Neural cell (in vitro differentiated cells): ENCODE measurements at regions not wholly inside any gene's neighbourhood (a gene's known extent, or its start where the extent isn't known, plus 50 kb on each side); places are given as distances from the start of the nearest gene placed in this dataset.
"Not testable (repeated sequence)": the region's sequence is repeated elsewhere in the genome, so short reads cannot be mapped to it uniquely, and the experiment has no call there.

ENCODE experiments used
- H2AFZ ChIP-seq: fragments of 200-600, 300-800 bp; sonication (generic), shearing (Covaris generic); 2 replicates; pipeline ENCODE4 v1.6.0; 2014; ENCODE audit warnings: low read depth, mild to moderate bottlenecking, antibody characterized with exemption, low read length, moderate library complexity
- H3F3A ChIP-seq: fragments of 200-600 bp; shearing (Covaris generic); 2 replicates; pipeline ENCODE4 v1.6.1; 2016; ENCODE audit warnings: mild to moderate bottlenecking, moderate library complexity, mixed read lengths, antibody characterized with exemption, low read length; ENCODE audit not compliant: insufficient read depth, poor library complexity, severe bottlenecking
- H3K27ac ChIP-seq: fragments of 200-600, 300-800 bp; sonication (generic), shearing (Covaris generic); 2 replicates; pipeline ENCODE4 v1.5.1; 2014; ENCODE audit warnings: mild to moderate bottlenecking, low read length, moderate library complexity
- H3K27me3 ChIP-seq: fragments of 300-800, 200-600 bp; sonication (generic), shearing (Covaris generic); 2 replicates; pipeline ENCODE4 v1.6.0; 2014; ENCODE audit warnings: mild to moderate bottlenecking, low read depth, low read length, moderate library complexity; ENCODE audit not compliant: insufficient read depth
- H3K36me3 ChIP-seq: fragments of 300-800, 200-600 bp; sonication (generic), shearing (Covaris generic); 2 replicates; pipeline ENCODE4 v1.5.1; 2014; ENCODE audit warnings: mild to moderate bottlenecking, antibody characterized with exemption, low read length, moderate library complexity; ENCODE audit not compliant: insufficient read depth
- H3K4me2 ChIP-seq: fragments of 300-800, 200-600 bp; sonication (generic), shearing (Covaris generic); 2 replicates; pipeline ENCODE4 v1.6.0; 2014; ENCODE audit warnings: mild to moderate bottlenecking, low read length
- H3K4me3 ChIP-seq: fragments of 300-800, 200-600 bp; sonication (generic), shearing (Covaris generic); 2 replicates; pipeline ENCODE4 v1.5.1; 2014; ENCODE audit warnings: mild to moderate bottlenecking, low read length, moderate library complexity
- H3K79me2 ChIP-seq: fragments of 200-600 bp; shearing (Covaris generic); replicated peaks from 2 replicates; pipeline ENCODE4 v1.6.0; 2014; ENCODE audit warnings: mild to moderate bottlenecking, low read length, moderate library complexity; ENCODE audit not compliant: insufficient read depth
- H3K9ac ChIP-seq: fragments of 300-800, 200-600 bp; sonication (generic), shearing (Covaris generic); 2 replicates; pipeline ENCODE4 v1.6.1; 2016; ENCODE audit warnings: mild to moderate bottlenecking, low read length, mixed read lengths
- H3K9me2 ChIP-seq: fragments of 200-600 bp; shearing (Covaris generic); 2 replicates; pipeline ENCODE4 v1.6.1; 2016; ENCODE audit warnings: mild to moderate bottlenecking, low read length, mixed read lengths; ENCODE audit not compliant: insufficient read depth
- H3K9me3 ChIP-seq: fragments of 200-600, 300-800 bp; sonication (generic), shearing (Covaris generic); 2 replicates; pipeline ENCODE4 v1.6.1; 2016; ENCODE audit warnings: mild to moderate bottlenecking, mixed run types, low read length, moderate library complexity, mixed read lengths
- H4K20me1 ChIP-seq: fragments of 200-600 bp; shearing (Covaris generic); 2 replicates; pipeline ENCODE4 v1.6.1; 2016; ENCODE audit warnings: mild to moderate bottlenecking, mixed run types; ENCODE audit not compliant: insufficient read depth
- CTCF ChIP-seq: fragments of 450-650 bp; IDR thresholded peaks from 2 replicates; pipeline ENCODE4 v1.5.1; 2014; ENCODE audit warnings: antibody characterized with exemption, mild to moderate bottlenecking, moderate library complexity; ENCODE audit not compliant: poor library complexity, severe bottlenecking
- EP300 ChIP-seq: fragments of 450-650 bp; conservative IDR thresholded peaks from 2 replicates; pipeline ENCODE4 v1.6.1; 2014; ENCODE audit warnings: antibody characterized with exemption, mild to moderate bottlenecking, moderate library complexity; ENCODE audit not compliant: poor library complexity, severe bottlenecking
- EZH2 ChIP-seq: fragments of 200-600, 300-800 bp; shearing (Covaris generic), sonication (generic); IDR thresholded peaks from 2 replicates; pipeline ENCODE4 v1.6.1; 2014; ENCODE audit warnings: antibody characterized with exemption, low read length, borderline replicate concordance, mild to moderate bottlenecking; ENCODE audit not compliant: insufficient read depth, poor library complexity, severe bottlenecking
- MXI1 ChIP-seq: fragments of 450-650 bp; conservative IDR thresholded peaks from 2 replicates; pipeline ENCODE4 v1.6.1; 2014; ENCODE audit warnings: antibody characterized with exemption, mild to moderate bottlenecking; ENCODE audit not compliant: poor library complexity, severe bottlenecking
- POLR2AphosphoS5 ChIP-seq: IDR thresholded peaks from 2 replicates; pipeline ENCODE4 v1.6.1; 2012
- RAD21 ChIP-seq: fragments of 450-650 bp; conservative IDR thresholded peaks from 2 replicates; pipeline ENCODE4 v1.6.1; 2014; ENCODE audit warnings: antibody characterized with exemption, mild to moderate bottlenecking, moderate library complexity
- REST ChIP-seq: IDR thresholded peaks from 2 replicates; pipeline ENCODE4 v1.6.1; 2012; ENCODE audit warnings: borderline replicate concordance
- SMC3 ChIP-seq: fragments of 450-650 bp; conservative IDR thresholded peaks from 2 replicates; pipeline ENCODE4 v1.6.1; 2014; ENCODE audit warnings: antibody characterized with exemption, mild to moderate bottlenecking, moderate library complexity; ENCODE audit not compliant: poor library complexity
- TAF1 ChIP-seq: IDR thresholded peaks from 2 replicates; pipeline ENCODE4 v1.6.1; 2012; ENCODE audit warnings: low read depth

GRCh38 chr6:67689329-67689728, 945.8 kb upstream of the ADGRB3 start:
- Histone ChIP-seq H4K20me1 (no peaks in the 10 kb centered on the region), H3K9me2 (no peaks in the 10 kb centered on the region), H3K79me2 (no peaks in the 10 kb centered on the region), H3K27ac (no peak overlapping the region), H3K36me3 (no peaks in the 10 kb centered on the region), H3F3A (no peaks in the 10 kb centered on the region), H2AFZ (no peak overlapping the region), H3K4me2 (no peak overlapping the region), H3K9me3 (no peaks in the 10 kb centered on the region), H3K9ac (no peak overlapping the region), H3K27me3 (no peaks in the 10 kb centered on the region), H3K4me3 (no peak overlapping the region)
- TF ChIP-seq POLR2AphosphoS5, result no peak
- TF ChIP-seq EZH2, result no peak
- no peak for TF ChIP-seq MXI1
- TF ChIP-seq RAD21, result no peak
- no peak for TF ChIP-seq EP300
- TF ChIP-seq SMC3, result no peak
- TF ChIP-seq TAF1, result no peak
- no peak for TF ChIP-seq REST
- TF ChIP-seq CTCF, result no peak

- Histone ChIP-seq H3K27ac (no peak overlapping the region), H2AFZ (no peak overlapping the region), H3K4me2 (no peak overlapping the region), H3K27me3 (no peaks in the 10 kb centered on the region), H3K9me3 (no peaks in the 10 kb centered on the region), H3K9me2 (no peaks in the 10 kb centered on the region), H3K4me3 (no peak overlapping the region), H3K79me2 (no peaks in the 10 kb centered on the region), H3F3A (no peaks in the 10 kb centered on the region), H4K20me1 (no peaks in the 10 kb centered on the region), H3K9ac (no peak overlapping the region), H3K36me3 (no peaks in the 10 kb centered on the region)
- TF ChIP-seq EP300 (no peak), CTCF (no peak), EZH2 (no peak), MXI1 (no peak), TAF1 (no peak), RAD21 (no peak), SMC3 (no peak), POLR2AphosphoS5 (no peak), REST (no peak)
These were observed 947.7 kb upstream of the ADGRB3 start for GRCh38 chr6:67687396-67687795.

- H3K4me2 ChIP-seq, H4K20me1 ChIP-seq, H3K27ac ChIP-seq, H3K9me3 ChIP-seq, H3F3A ChIP-seq, H3K9me2 ChIP-seq, H3K36me3 ChIP-seq, H3K4me3 ChIP-seq, H2AFZ ChIP-seq, H3K9ac ChIP-seq, H3K79me2 ChIP-seq, H3K27me3 ChIP-seq: not testable (repeated sequence)
These were observed 948.9 kb upstream of the ADGRB3 start for GRCh38 chr6:67686225-67686624.
